ENCODE measurements at regions not wholly inside any gene's neighbourhood (a gene's known extent, or its start where the extent isn't known, plus 50 kb on each side); places are given as distances from the start of the nearest gene placed in this dataset.

- TF ChIP-seq CTCF (IDR thresholded peaks at IDR 0.05): no peak
- no peak for TF ChIP-seq POLR2A (IDR thresholded peaks at IDR 0.05; ENCODE audit: low read depth)
- no peak for TF ChIP-seq POLR2AphosphoS5 (IDR thresholded peaks at IDR 0.05)
- TF ChIP-seq EP300 (IDR thresholded peaks at IDR 0.05): no peak
Observed at GRCh38 chr3:75193797-75194196, 470.3 kb upstream of the FRG2C start.

Measured in esophagus muscularis mucosa (tissue), 4 donors.